ENCODE measurements at regions not wholly inside any gene's neighbourhood (a gene's known extent, or its start where the extent isn't known, plus 50 kb on each side); places are given as distances from the start of the nearest gene placed in this dataset.

DNA sequence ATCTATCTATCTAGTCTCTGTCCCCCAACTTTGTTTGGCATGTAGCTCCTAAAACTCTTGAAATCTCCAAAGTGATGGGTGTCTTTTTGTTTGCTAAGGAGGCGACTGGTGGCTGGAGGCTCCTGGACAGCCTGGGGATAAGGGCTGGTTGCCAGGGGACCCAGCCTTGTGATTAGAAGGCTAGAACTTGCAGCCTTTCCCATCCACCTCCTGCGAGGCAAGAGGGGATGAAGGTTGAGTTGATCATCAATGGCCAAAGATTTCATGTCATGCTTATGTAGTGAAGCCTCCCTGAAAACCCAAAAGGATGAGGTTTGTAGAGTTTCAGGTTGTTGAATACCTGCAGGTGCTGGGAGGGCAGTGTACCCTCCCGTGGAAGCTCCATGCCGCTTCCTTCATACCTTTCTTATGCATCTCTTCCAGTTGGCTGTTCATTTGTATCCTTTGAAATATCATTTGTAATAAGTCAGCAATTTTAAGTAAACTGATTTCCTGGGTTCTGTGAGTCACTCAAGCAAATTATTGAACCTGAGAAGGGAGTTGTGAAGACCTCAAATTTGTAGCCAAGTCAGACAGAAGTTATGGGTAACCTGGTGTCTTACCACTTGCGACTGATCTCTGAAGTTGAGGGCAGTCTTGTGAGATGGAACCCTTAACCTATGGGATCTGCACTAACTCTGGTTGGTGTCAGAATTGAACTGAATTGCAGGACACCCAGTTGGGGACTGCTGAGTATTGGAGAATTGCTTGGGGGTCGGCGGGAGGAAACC, 202.4 kb downstream of the SEC14L1 start:
- DNase-seq = no peak

DNA sequence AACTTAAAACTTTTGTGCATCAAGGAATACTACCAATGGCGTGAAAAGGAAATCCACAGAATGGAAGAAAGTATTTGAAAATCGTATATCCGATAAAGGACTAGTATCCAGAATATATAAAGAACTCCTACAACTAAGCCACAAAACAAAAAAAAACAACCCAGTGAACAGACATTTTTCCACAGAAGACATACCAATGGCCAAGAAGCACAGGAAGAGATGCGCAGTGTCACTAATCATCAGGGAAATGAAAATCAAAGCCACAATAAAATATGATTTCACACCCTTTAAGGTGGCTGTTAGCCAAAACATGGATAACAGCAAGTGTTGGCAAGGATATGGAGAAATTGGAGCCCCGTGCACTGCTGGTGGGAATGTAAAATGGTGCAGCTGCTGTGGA, 203.3 kb downstream of the SEC14L1 start:
- no peak for DNase-seq

DNA sequence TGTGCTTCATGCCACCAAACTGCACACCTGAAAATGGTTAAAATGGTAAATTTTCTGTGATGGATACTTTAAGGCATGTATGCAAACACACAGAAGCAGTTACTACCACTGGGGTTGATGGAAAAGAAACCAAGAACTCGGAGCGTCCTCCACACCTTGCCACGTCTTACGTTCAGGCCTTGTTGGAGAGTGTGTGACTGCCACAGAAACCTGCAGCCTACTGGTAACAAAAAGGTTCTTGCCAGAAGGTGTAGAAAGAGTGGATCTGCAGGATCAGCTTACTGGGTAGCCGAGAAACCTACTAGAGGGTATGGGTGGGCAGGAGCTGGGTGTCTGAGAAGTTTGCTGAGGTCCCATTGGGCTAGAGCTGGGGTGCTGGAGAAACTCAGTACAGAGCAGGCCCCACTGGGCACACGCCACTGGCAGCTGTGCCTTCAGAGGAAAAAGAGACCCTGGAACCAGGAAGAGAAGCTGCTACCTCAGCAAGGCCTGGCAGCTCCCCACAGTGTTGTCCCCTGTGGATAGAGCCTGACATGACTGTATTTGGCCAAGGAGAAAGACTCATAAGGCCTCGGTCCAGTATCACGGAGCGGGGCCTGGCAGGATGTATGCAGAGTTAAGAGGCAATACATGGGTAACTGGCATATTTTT, 204.6 kb downstream of the SEC14L1 start:
- no peak for DNase-seq

DNA sequence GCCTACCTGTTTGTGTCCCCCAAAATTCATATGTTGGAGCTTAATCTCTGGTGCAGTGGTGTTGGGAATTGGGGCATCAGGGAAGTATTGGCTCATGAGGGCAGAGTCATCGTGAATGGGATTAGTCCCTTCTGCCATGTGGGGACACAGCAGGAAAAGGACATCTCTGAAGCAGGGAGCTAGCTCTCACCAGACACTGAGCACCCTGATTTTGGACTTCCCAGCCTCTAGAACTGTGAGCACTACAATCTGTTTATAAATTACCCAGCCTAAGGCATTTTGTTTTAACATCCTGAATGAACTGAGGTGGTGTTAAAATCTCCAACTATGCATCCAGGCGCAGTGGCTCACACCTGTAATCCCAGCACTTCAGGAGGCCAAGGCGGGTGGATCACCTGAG, 206.0 kb downstream of the SEC14L1 start:
- no peak for DNase-seq

DNA sequence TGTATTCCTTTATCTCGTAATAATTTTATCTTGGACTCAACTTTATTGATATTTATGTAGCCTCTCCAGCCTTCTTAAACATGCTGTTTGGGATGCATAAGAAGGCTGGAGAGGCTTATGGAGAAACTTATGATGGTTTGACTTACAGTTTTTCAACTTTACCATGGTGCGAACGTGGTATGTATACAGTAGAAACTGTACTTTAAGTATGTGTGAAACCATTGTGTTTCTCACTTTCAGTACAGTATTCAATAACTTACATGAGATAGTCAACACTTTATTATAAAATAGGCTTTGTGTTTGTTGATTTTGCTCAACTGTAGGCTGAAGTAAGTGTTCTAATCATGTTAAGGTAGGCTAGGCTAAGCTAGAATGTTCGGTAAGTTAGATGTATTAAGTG, 206.8 kb downstream of the SEC14L1 start:
- DNase-seq = no peak

DNA sequence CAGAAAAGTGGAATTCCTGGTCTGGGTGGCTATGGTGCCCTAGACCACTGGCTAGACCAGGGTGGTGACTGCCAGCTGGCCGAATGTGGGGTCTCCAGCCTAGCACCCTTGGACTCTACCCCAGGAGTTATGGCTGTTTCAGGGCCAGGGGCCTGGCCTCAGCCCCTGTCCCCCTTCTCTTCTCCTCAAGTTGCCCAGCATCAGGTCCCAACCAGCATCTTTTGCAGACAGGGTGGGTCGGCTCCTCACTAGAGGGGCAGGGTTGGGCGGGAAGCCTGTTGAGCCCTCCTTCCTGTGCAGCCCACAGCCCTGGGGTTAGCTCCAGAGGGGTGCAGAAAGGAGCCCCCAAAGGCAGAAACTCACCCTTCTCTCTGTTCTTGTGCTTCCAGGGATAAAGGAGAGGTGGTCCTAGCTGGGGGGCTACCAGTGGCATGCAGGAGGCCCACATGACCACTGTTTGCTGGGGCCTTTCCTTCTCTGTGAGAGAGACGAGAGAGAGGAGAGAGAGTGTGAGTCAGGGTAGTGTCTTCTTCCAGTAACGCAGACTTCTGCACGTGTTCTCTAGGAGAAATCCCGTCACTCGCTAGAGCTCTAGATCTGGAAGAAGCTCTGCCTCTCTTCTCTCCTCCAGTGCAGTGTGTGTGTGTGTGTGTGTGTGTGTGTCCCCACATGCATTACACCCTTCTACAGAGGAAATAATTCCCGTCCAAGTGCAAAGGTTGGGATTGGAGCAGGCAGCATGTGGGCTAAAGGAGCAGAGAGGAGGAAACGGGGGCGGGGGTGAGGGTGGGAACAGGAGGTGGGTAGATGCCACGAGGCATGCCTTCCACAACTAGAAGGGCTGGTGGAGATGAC, 209.4 kb downstream of the SEC14L1 start:
- DNase-seq = no peak

DNA sequence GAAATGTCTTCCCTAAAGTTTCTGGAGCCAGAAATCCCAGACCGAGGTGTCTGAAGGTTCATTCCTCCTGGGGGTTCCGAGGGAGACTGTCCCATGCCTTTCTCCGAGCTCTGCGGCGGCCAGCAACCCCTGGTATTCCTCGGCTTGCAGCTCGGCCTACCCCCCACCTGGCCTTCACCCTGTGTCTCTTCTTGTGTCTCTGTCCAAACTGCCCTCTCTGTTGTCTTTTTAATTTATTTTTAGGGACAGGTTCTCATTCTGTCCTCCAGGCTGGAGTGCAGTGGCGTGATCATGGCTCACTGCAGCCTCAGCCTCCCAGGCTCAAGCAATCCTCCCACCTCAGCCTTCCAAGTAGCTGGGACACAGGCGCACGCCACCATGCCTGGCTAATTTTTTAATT, 211.7 kb downstream of the SEC14L1 start:
- DNase-seq = no peak

DNA sequence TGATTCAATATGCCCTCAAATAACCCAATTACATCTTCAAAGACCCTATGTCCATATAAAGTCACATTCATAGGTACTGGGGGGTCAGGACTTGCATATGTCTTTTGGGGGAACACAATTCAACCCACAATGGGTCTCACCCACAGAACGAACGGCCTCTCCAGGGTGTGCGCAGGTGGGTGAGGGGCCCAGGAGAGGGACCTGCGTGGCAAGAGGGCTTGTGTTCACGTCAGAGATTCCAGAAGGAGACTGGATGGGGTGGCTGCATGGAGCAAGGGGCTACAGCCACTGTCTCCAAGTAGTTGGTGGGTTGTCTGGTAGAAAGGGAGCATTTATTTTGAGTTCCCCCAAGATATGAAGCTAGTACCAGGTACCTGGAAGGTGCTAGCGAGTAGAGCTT, 212.2 kb downstream of the SEC14L1 start:
- no peak for DNase-seq

DNA sequence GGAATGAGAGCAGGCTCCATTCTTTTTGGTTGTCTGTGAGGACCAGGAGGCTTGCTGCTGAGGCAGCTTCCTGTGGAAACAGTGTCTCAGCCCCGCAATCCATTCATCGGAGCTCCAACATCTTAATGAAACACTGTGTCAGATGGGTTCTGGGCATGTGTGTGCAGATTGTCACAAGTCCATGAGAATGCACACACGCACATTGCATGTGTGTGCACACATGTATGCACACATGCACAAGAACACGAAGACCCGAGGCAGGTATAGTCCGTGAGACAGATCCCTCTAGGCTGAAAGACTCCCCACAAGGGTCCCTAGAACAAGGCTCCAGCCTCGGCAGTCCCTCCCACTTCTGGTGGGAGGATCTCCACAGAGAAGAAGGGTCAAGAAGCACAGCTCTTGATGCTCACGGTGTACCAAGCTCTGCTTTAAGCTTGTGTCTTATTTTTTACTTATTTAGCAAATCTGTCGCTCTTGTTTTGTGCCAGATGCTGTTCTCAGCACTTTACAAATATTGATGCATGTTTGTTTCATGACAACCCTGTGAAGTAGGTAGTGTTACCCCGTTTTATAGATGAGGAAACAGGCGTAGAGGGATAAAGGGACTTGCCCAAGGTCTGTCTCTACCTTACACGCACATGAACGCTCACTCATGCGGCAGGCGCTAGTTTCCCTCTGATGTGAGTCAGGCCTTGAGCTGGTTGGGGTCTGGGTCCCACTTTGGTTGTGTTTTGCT, 213.1 kb downstream of the SEC14L1 start:
- no peak for DNase-seq

DNA sequence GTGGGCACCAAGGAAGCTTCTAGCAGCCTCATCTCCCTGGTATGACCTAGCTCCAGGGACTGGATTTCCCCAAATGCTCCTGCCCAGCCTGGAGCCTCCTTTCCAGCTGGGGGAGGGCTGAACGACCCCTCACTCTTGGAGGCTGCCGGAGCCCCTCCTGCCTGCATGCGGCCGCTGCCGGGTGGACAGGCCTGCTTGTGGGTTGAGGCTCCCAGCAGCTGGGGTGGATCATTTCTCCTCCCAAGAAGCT, 213.6 kb downstream of the SEC14L1 start:
- DNase-seq = no peak

DNA sequence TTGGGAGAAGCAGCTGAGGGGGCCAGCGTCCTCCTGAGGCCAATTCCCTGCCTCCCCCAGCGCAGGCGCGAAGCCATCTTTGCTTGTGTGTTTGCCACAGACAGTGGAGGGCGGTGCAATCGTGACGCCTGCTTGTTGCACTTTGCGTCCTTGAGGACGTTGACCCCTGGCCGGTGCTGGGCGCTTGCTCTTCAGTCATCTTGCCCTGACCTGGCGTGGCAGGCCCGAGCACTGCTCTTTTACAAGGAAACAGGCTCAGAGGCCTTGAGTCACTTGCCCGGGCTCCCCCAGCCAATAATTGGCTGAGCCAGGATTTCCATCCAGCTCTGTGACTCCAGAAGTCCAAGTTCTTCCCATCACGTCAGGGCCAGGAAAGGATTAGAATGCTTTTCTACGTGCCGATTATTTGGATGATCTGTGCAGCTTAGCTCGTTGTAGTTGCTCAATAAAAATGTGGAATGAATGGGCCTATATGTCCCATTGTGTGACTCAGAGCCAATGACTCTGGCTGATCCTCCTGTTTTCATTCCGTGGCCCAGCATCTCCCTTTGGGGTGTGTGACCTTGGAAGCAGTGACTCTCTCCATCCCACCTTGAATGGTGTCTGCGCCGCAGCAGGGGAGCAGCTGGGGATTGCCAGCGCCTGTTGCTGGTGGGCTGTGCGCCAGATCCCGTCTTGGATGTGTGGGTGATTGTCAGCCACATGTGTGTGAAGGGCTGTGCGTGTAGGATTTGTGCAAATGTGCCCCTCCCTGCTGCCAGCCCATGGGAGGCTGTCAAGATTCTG, 214.1 kb downstream of the SEC14L1 start:
- DNase-seq = no peak

DNA sequence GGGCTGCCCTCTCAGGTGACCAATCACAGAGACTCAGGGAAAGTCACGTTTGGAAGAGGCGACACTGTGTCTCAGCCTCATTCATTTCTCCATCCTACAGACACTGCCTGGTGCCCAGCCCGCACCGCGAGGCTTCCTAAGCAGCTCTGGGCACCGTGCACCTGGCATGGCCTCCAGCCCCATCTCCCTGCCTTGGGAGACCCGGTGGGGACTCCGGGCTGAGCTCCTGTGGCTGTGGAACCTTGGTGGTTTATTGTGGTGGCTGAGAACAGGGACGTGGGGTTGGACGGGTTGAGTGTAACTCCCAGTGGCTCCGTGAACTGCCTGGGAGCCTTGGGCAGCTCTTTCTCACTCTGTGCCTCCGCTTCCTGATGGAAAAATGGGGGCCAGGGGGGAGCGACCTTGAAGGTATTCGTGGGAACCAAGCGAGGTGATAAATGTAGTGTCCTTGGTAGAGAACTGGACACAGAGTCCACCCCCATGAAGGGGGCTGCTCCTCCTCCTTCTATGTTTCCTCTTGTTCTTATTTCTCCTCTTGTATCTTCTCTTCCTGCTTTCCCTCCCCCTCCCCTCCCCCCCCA, 215.4 kb downstream of the SEC14L1 start:
- DNase-seq = no peak

DNA sequence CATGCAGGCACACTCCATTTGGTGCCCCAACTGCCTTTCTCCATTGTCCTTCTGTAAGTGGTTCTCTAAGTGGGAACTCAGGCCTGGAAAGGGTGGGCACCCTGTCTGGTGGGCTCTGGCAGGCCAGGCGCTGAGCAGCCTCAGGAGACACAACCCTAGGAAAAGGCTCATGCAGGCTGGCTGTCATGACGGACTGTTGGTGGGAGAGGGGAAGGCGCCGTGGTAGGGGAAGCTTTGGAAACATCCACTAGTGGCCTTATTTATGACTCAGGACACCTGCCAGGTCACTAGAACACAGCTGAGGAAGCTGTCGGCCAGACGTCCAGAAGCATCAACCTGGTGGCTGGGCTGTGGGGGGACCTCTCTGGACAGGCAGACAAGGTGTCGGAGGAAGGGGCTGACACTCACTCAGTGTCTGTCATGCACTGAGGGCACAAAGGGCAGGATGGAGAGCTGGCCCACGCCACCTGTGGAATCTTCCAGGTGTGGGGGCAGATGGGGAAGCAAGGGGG, 216.0 kb downstream of the SEC14L1 start:
- peak; percentile 10 for DNase-seq

DNA sequence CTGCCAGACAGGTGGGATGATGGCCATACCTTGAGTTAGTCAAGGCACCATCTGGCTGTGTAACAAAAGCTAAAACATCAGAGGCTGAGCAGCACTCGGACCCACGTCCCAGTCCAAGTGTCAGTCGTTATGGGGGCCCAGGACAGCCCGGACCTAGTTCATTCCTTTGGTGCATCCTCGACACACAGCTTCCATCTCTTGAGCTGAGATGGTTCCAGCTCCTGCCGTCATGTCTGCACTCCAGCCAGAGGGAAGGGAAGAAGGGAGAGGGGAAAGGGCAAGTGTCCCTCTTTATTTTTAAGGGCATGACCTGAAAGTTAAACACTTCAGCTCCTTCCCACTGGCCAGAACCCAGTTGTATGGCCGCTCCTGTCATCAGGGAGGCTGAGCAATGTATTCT, 218.0 kb downstream of the SEC14L1 start:
- no peak for DNase-seq

DNA sequence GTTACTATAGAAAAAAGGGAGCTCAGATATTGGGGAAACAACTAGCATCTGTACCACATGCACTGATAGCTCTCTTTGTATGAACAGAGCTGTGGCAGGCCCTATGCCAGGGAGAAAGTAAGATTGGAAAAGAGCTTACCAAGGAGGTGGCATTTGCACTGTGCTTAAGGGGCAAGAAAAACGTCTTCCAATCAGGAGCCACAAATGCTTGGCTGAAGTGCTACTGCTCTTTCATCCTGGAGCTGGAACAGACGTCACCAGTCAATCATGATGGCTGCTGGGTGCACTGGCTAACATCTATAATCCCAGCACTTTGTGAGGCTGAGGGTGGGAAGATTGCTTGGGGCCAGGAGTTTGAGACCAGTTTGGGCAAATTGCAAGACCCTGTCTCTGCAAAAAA, 218.5 kb downstream of the SEC14L1 start:
- no peak for DNase-seq

DNA sequence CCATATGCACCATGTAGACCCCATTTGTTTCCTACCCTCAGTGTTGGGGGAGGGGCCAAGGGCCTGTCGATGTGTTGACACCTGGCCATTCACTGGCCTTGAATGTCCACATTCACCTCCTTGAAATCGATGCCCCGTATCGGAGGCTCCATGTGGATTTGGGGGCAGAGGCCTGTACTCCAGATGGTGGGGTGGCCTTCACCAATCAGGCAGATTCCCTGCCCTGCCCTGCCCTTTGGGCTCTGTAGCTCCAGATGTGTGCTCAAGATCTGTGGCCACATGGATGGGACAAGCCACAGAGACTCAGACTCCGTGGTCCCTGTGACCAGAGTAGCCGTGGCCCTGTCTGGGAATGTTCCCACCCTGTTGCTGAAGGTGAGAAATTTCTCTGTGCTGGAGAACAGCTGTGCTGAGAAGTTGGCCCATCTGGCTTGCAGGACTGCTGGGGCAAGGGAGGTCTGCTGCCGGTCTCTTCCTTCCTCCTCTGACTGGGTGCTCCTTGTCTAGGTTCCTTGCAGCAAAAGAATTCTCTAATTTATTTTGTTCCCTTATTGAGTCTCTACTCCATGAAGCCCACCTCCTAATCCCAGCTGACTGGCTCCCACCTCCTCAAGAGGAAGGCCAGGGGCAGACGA, 221.3 kb downstream of the SEC14L1 start:
- DNase-seq = no peak

DNA sequence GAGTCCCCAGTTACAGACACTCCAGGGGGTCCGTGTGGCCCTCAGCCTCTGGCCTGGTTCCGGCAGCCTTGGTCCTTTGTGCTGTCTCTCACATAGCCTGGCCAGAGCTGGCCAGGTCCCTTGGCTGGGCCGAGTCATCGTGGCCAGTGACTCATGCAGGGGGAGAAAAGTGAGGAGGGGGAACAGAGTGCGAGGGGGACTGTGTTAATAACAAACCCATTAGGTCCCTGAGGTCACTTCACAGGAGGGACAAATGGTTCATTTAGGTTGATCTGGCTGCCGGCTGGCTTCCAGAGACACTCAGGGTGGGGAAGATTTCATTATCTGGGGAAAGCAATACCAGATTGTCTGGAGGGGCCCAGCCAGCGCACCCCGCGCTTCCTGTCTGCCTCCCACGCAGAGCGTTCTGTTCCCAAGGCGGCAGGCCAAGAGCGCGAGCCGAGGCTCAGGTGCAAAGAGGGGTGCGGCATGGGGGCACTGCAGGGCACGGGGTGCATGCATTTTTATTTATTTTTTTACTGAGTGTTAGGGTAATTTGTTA, 223.1 kb downstream of the SEC14L1 start:
- no peak for DNase-seq

DNA sequence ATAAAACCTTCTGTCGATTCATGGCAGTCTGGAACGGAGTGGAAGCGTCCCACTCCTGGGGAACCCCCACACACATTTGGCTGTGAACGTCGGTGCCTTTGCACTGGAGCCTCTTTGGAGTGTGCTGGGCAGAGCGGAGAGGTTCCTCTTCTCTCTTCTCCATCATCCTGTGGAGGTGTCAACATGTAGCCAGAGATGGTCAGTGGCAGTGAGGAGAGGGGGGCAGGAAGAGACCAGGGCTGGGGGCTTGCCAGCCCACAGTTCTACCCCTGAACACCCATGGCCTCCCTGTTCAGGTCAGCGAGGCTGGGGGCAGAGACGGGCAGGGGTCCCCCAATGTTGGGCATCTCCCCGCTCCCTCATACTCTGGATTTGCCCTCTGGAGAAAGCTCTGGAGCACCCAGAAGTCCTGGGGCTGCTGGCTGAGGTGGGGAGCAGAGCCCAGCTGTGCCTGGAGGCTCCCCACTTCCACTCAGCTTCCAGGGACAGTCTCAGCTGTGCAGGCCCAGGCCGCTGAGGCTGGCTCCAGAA, 223.7 kb downstream of the SEC14L1 start:
- DNase-seq = no peak

DNA sequence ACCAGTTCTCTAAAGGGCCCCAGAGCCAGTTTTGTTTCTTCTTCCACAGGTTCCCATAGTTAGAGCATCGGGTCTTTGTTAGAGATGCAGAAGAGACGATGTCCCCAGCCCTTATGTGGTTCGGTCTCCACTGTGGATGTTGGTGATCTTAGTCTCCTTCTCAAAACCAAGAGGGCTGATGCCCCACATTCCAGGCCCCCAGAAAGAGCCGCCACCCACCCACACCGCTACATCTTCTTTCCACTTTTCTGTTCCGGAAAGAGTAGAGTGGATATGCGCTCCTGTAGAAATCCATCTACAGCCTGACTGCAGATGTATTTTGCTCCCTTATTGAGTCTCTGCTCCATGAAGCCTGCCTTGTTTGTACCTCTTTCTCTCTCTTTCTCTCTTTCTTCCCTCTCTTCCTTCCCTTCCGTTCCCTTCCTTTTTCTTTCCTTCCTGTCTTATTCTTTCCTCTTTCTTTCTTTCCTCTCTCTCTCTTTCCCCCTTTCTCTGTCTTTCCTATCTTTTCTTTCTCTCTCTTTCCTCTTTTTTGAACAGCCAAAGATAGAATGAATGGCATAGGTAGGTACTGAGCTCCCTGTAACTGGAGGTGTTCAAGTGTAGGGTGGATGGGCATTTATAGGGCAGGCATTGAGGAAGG, 224.3 kb downstream of the SEC14L1 start:
- DNase-seq = no peak

DNA sequence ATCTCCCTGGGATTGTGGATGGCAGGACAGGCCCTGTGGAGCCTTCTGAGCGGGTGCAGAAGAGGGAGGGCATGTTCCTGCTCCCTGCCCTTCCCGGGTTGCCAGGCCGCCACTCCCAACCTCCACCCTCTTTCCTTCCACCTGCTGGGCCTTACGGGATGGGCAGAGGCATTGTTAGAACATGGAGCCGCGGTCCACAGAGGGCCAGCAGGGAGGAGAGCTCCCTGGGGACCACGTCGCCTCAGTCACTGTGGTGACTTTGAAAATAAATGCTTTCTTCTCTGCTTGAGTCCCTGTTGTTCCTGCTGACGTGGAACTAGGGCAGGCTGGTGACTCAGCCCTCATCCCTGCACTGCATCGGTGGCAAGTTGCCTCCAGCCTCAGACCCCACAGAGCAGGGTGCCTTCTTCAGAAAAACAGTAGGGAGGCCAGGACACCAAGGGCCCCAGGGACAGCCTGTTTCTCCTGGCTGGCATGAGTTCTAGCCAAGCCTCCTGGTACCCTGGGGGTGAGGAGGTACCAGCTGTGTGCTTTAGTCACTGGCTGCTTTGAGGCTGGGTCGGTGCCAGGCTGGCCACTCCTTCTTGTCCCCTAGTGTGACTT, 224.9 kb downstream of the SEC14L1 start:
- peak; percentile 77 for DNase-seq

Measured in NCI-H146 (cell line).